ENCODE measurements at regions not wholly inside any gene's neighbourhood (a gene's known extent, or its start where the extent isn't known, plus 50 kb on each side); places are given as distances from the start of the nearest gene placed in this dataset.

- Mint-ChIP-seq H3K27ac (no peak overlapping the region), H3K9me3 (no peaks in the 10 kb centered on the region), H3K27me3 (no peaks in the 10 kb centered on the region), H3K4me3 (no peak overlapping the region), H3K36me3 (no peaks in the 10 kb centered on the region), H3K4me1 (no peaks in the 10 kb centered on the region)
- no peak for DNase-seq
- ATAC-seq (ENCODE audit: low read depth): no peak
- POLR2A ChIA-PET: no interaction called here
These were observed 238.1 kb upstream of the TENM4 start for GRCh38 chr11:79678780-79679452.

GRCh38 chr11:79676396-79676795 lies 235.6 kb upstream of the TENM4 start:
- Mint-ChIP-seq H3K9me3 (no peaks in the 10 kb centered on the region), H3K4me1 (no peaks in the 10 kb centered on the region), H3K36me3 (no peaks in the 10 kb centered on the region), H3K27ac (no peak overlapping the region), H3K4me3 (no peak overlapping the region), H3K27me3 (no peaks in the 10 kb centered on the region)
- ATAC-seq (ENCODE audit: low read depth) (no peak), DNase-seq (no peak)
- POLR2A ChIA-PET: no interaction called here

GRCh38 chr11:79675081-79675480 lies 234.3 kb upstream of the TENM4 start:
- no peaks in the 10 kb centered on the region for H3K9me3 Mint-ChIP-seq

DNA sequence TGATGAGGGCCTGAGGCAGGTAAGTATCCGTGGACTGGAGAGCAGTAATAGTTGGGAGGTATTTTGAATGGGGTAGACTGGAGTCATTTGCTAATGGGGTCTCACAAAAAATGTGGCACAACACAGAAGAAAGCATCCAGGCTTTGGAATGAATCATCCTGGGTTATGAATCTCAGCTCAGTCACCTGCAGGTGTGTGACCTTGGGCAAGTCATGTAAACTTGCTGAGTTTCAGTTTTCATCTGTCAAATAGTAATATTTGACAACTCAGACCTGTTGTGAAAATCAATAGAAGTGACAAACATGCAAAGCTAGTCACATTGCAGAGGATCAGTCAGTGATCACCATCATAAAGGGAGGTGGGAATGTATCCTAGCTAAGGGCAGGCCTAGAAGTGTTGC lies 232.0 kb upstream of the TENM4 start:
- ATAC-seq (ENCODE audit: low read depth) (no peak), DNase-seq (no peak)
- POLR2A ChIA-PET: no interaction called here
- no peak overlapping the region for H3K4me3 Mint-ChIP-seq
- H3K27ac Mint-ChIP-seq: no peak overlapping the region
- H3K36me3 Mint-ChIP-seq: no peaks in the 10 kb centered on the region
- H3K9me3 Mint-ChIP-seq: no peaks in the 10 kb centered on the region
- H3K27me3 Mint-ChIP-seq: no peaks in the 10 kb centered on the region
- H3K4me1 Mint-ChIP-seq: no peaks in the 10 kb centered on the region

More at GRCh38 chr11:79675081-79675480, 234.3 kb upstream of the TENM4 start:
- no peak overlapping the region for H3K4me3 Mint-ChIP-seq
- ATAC-seq (ENCODE audit: low read depth) (no peak), DNase-seq (no peak)
- POLR2A ChIA-PET: no interaction called here
- no peaks in the 10 kb centered on the region for H3K27me3 Mint-ChIP-seq
- H3K4me1 Mint-ChIP-seq: no peaks in the 10 kb centered on the region
- H3K36me3 Mint-ChIP-seq: no peaks in the 10 kb centered on the region
- H3K27ac Mint-ChIP-seq: no peak overlapping the region

GRCh38 chr11:79671401-79671800 lies 230.6 kb upstream of the TENM4 start:
- Mint-ChIP-seq H3K27me3 (no peaks in the 10 kb centered on the region), H3K9me3 (no peaks in the 10 kb centered on the region), H3K4me1 (no peaks in the 10 kb centered on the region), H3K4me3 (no peak overlapping the region), H3K36me3 (no peaks in the 10 kb centered on the region), H3K27ac (no peak overlapping the region)
- DNase-seq (no peak), ATAC-seq (ENCODE audit: low read depth) (no peak)
- POLR2A ChIA-PET: no interaction called here

DNA sequence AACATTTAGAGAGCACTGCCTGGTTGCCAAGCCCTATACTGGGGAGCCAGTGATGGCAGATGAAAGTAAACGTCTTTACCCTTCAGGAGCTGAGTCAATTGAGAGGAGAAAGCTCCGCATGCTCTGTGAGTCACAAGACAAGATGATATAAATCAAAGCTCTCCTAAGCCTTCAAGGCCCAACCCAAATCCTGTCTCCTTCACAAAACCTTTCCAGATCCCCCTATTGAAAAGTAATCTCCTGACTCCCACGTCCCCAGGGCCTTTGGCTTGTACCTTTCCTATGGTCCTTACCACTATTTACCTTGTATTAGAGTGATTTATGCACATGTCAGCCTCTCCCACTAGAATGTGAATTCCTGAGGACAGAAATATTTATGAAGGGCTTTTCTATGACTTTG lies 230.1 kb upstream of the TENM4 start:
- no peaks in the 10 kb centered on the region for H3K9me3 Mint-ChIP-seq
- no peak for DNase-seq
- no peaks in the 10 kb centered on the region for H3K27me3 Mint-ChIP-seq
- H3K4me3 Mint-ChIP-seq: no peak overlapping the region
- no peak for ATAC-seq (ENCODE audit: low read depth)
- no peak overlapping the region for H3K27ac Mint-ChIP-seq
- POLR2A ChIA-PET: no interaction called here
- H3K4me1 Mint-ChIP-seq: no peaks in the 10 kb centered on the region
- H3K36me3 Mint-ChIP-seq: no peaks in the 10 kb centered on the region

- Mint-ChIP-seq H3K9me3 (no peaks in the 10 kb centered on the region), H3K4me3 (no peak overlapping the region), H3K36me3 (no peaks in the 10 kb centered on the region), H3K4me1 (no peaks in the 10 kb centered on the region), H3K27ac (no peak overlapping the region), H3K27me3 (no peaks in the 10 kb centered on the region)
- ATAC-seq (ENCODE audit: low read depth): no peak
- POLR2A ChIA-PET: no interaction called here
- DNase-seq: no peak
These were observed 227.7 kb upstream of the TENM4 start for GRCh38 chr11:79668575-79668974.

DNA sequence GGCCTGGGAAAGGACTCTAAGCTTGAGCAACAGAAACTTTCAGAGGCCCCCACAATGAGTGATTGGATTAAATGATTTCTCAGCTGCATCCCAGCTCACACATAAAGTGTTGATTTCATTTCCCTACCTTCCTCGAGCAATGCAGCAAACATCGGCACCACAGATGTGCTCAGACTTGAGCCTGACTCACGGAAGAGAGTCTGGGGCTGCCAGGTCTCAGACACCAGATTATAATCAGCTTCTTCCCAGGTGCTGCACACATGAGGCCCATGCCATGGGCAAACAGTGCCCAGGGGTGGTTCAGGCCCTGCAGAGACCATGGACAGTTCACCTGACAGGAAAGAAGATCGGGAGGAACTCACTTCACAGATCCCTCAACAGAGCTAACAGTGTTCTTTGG lies 226.6 kb upstream of the TENM4 start:
- H3K9me3 Mint-ChIP-seq: no peaks in the 10 kb centered on the region
- ATAC-seq (ENCODE audit: low read depth) (no peak), DNase-seq (no peak)
- H3K27ac Mint-ChIP-seq: no peak overlapping the region
- H3K27me3 Mint-ChIP-seq: no peaks in the 10 kb centered on the region
- H3K4me3 Mint-ChIP-seq: no peak overlapping the region
- no peaks in the 10 kb centered on the region for H3K36me3 Mint-ChIP-seq
- POLR2A ChIA-PET: no interaction called here
- no peaks in the 10 kb centered on the region for H3K4me1 Mint-ChIP-seq

DNA sequence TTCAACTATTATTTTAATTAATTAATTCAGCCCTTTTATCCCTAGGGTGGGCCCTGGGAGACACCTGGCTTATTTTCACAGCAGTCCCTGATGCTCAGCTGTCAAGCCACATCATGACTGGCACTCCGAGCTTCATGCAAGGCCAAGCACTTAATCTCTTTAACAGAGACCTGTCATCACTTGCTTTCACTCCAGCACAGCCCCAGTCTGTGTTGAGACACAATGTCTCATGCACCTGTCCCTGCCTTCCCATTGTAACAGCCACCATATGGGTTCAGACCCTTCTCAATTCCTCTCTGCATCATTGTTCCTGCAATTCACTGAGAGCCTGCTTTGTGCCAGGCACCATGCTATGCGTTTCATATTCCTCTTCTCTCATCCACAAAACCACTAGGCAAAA lies 222.2 kb upstream of the TENM4 start:
- Mint-ChIP-seq H3K4me3 (no peak overlapping the region), H3K27ac (no peak overlapping the region), H3K4me1 (no peaks in the 10 kb centered on the region), H3K36me3 (no peaks in the 10 kb centered on the region), H3K9me3 (no peaks in the 10 kb centered on the region), H3K27me3 (no peaks in the 10 kb centered on the region)
- ATAC-seq (ENCODE audit: low read depth): no peak
- no peak for DNase-seq
- POLR2A ChIA-PET: no interaction called here

DNA sequence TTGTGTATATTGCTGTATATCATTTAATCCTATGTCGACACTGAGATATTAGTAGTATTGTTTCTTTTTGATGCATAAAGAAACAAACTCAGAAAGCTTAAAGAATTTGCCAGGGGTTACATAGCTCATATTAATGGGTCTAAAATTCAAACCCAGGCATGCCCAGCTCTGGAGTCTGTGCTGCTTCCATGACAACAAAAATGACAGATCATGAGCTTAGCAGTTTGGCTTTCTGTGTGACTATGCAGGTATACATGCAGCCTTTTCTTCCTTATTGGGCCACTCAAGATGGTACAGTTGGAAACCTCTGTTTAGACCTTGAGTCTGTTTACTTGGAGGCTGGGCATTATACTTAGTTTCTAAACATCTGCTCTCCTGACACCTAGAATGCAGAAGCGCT lies 220.5 kb upstream of the TENM4 start:
- ATAC-seq (ENCODE audit: low read depth) (no peak), DNase-seq (no peak)
- H3K4me1 Mint-ChIP-seq: no peaks in the 10 kb centered on the region
- POLR2A ChIA-PET: no interaction called here
- no peaks in the 10 kb centered on the region for H3K36me3 Mint-ChIP-seq
- H3K9me3 Mint-ChIP-seq: no peaks in the 10 kb centered on the region
- no peaks in the 10 kb centered on the region for H3K27me3 Mint-ChIP-seq
- no peak overlapping the region for H3K4me3 Mint-ChIP-seq
- no peak overlapping the region for H3K27ac Mint-ChIP-seq

GRCh38 chr11:79648766-79649520 lies 208.1 kb upstream of the TENM4 start:
- ATAC-seq (ENCODE audit: low read depth): no peak
- H3K4me3 Mint-ChIP-seq: no peak overlapping the region
- no peaks in the 10 kb centered on the region for H3K27me3 Mint-ChIP-seq
- DNase-seq: no peak
- POLR2A ChIA-PET: no interaction called here
- H3K9me3 Mint-ChIP-seq: peaks cover 3% of the 10 kb centered on the region
- no peak overlapping the region for H3K27ac Mint-ChIP-seq
- H3K36me3 Mint-ChIP-seq: no peaks in the 10 kb centered on the region
- no peaks in the 10 kb centered on the region for H3K4me1 Mint-ChIP-seq

- Mint-ChIP-seq H3K4me3 (no peak overlapping the region), H3K27me3 (no peaks in the 10 kb centered on the region), H3K9me3 (peaks cover 5% of the 10 kb centered on the region), H3K27ac (no peak overlapping the region), H3K36me3 (no peaks in the 10 kb centered on the region), H3K4me1 (no peaks in the 10 kb centered on the region)
- DNase-seq (no peak), ATAC-seq (ENCODE audit: low read depth) (no peak)
- POLR2A ChIA-PET: no interaction called here
These were observed 196.4 kb upstream of the TENM4 start for GRCh38 chr11:79637219-79637618.

DNA sequence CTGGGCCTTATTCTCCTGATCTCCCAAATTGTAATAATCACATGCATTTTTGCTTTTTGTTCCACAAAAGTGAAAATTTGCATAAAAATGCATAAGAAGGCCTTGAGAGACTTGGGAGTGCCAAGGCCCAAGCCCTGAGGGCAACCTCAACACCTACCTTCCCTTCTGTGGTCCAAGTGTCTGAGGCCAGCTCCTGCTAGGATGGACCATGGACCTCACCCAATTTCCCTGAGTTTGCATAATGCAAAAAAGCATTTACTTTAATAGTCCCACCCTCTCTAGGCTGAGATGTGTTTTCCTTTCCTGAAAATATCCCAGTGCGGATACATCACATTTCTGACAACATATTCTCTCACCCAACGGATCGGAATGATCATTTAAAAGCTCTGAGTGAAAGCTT lies 194.1 kb upstream of the TENM4 start:
- no peak for ATAC-seq (ENCODE audit: low read depth)
- POLR2A ChIA-PET: no interaction called here
- no peak overlapping the region for H3K27ac Mint-ChIP-seq

GRCh38 chr11:79627281-79627680 lies 186.5 kb upstream of the TENM4 start:
- DNase-seq: no peak
- no peaks in the 10 kb centered on the region for H3K9me3 Mint-ChIP-seq
- no peak for ATAC-seq (ENCODE audit: low read depth)
- no peaks in the 10 kb centered on the region for H3K36me3 Mint-ChIP-seq
- H3K4me1 Mint-ChIP-seq: no peaks in the 10 kb centered on the region
- POLR2A ChIA-PET: no interaction called here
- no peak overlapping the region for H3K4me3 Mint-ChIP-seq
- H3K27me3 Mint-ChIP-seq: no peaks in the 10 kb centered on the region
- no peak overlapping the region for H3K27ac Mint-ChIP-seq

More for the DNA sequence above, 194.1 kb upstream of the TENM4 start:
- H3K4me3 Mint-ChIP-seq: no peak overlapping the region
- H3K36me3 Mint-ChIP-seq: no peaks in the 10 kb centered on the region
- no peaks in the 10 kb centered on the region for H3K27me3 Mint-ChIP-seq
- no peak for DNase-seq
- no peaks in the 10 kb centered on the region for H3K4me1 Mint-ChIP-seq
- H3K9me3 Mint-ChIP-seq: peaks cover 1% of the 10 kb centered on the region
